CD4-positive, alpha-beta T cell treated with Interleukin-10 for 1 hour (primary cell): ENCODE measurements at regions not wholly inside any gene's neighbourhood (a gene's known extent, or its start where the extent isn't known, plus 50 kb on each side); places are given as distances from the start of the nearest gene placed in this dataset.

ENCODE experiments used
- DNase-seq: peaks from one replicate; pipeline ENCODE4 v3.0.0-alpha.2; 2020

DNA sequence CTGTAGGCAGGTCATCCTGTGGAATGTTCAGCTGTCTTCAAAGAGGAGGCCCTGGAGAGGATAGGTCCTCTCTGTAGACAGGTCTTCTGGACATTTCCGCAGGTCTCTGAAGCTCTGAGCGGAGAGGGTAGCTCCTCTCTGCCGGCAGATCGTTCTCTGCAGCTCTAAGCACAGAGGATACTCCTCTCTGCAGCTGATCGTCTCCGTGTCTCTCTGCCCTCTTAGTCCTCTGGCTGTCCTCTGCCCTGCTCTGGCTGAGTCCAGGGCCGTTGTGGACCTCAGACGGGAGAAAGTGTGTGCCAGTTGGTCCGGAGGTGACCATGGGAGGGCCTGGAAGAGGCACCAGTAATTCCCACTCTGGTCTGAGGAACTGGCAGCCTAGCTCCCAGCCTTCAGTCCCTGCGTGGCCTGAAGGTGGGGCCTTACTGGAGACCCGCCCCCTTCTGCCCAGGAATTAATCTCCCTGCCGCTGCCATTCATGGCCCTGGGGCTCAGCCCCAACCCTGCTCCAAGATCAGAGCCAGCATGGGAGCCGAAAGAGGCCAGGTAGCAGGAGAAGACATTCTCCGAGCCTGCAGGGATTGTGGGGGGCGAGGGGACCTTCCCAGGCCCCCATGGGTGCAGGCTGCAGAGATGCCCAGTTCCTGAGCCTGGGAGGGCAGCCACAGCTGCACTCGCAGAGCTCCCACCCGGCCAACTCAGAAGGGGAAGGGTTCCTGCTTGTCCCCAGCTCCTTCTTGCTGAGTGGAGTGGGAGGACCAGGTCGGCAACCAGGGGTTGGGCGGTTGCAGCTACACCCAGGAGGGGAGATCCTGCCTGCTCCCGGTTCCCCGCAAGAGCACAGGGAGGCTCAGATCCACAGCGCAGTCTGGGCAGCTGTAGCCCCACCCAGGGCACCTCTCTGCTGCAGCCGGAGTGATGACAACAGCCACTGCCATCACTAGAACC is 488.7 kb downstream of the RSL24D1 start:
- no peak for DNase-seq

- DNase-seq = no peak
Observed at GRCh38 chr15:54687628-54688027, 509.1 kb downstream of the RSL24D1 start.
